Cardiac muscle cell (in vitro differentiated cells and primary cell): ENCODE measurements at regions not wholly inside any gene's neighbourhood (a gene's known extent, or its start where the extent isn't known, plus 50 kb on each side); places are given as distances from the start of the nearest gene placed in this dataset.

Experiments
- DNase-seq, 2 donors: peaks; one replicate each; pipeline versions ENCODE4 v3.0.0 to v3.0.0-alpha.2; 2010 to 2017; ENCODE audit warnings: low read depth in 1 of 2, low spot score in 1 of 2
- H3K27ac ChIP-seq: fragments of 200-600 bp; sonication (generic); 2 replicates; pipeline ENCODE4 v1.5.1; 2016
- H3K27me3 ChIP-seq: fragments of 200-600 bp; sonication (generic); 2 replicates; pipeline ENCODE4 v1.6.0; 2016; ENCODE audit warnings: control low read depth
- H3K36me3 ChIP-seq: fragments of 200-600 bp; sonication (generic); 2 replicates; pipeline ENCODE4 v1.5.1; 2016; ENCODE audit warnings: control low read depth
- H3K4me1 ChIP-seq: fragments of 200-600 bp; sonication (generic); 2 replicates; pipeline ENCODE4 v1.8.1; 2017; ENCODE audit warnings: low read depth, mild to moderate bottlenecking, mixed run types
- H3K4me3 ChIP-seq: fragments of 200-600 bp; sonication (generic); 2 replicates; pipeline ENCODE4 v1.5.1; 2016; ENCODE audit warnings: mild to moderate bottlenecking
- H3K9me3 ChIP-seq: fragments of 200-600 bp; sonication (generic); 2 replicates; pipeline ENCODE4 v1.5.1; 2017; ENCODE audit warnings: low read depth, mild to moderate bottlenecking, control low read depth
- CTCF ChIP-seq: IDR thresholded peaks from 2 replicates; pipeline ENCODE4 v1.5.1; 2012; ENCODE audit warnings: low read depth, mild to moderate bottlenecking, low read length

- H3K4me3 ChIP-seq, result no peak overlapping the region
- no peaks in the 10 kb centered on the region for H3K36me3 ChIP-seq
- H3K4me1 ChIP-seq, result no peaks in the 10 kb centered on the region
- no peak for DNase-seq
- no peaks in the 10 kb centered on the region for H3K9me3 ChIP-seq
- H3K27me3 ChIP-seq, result no peaks in the 10 kb centered on the region
- H3K27ac ChIP-seq, result no peak overlapping the region
- no peak for TF ChIP-seq CTCF
Measured at GRCh38 chr12:34348836-34349672, 326.8 kb downstream of the ALG10 start.

DNA sequence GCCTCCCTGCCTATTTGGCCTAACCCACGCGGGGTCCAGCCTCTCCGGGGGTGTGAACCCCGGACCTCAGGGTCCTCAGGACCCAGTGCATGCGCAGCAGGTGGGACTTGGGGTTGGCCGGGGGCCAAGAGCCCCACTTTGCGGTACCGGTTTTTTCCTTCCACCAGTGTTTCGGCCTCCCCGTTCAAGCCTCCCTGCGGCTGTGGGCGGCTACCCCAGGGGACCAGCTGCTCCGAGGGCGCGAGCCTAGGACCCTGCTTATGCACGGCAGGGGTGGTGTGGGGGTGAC lies 327.3 kb downstream of the ALG10 start:
- Histone ChIP-seq H3K4me1 (no peaks in the 10 kb centered on the region), H3K27me3 (no peaks in the 10 kb centered on the region), H3K36me3 (no peaks in the 10 kb centered on the region), H3K4me3 (no peak overlapping the region), H3K9me3 (no peaks in the 10 kb centered on the region), H3K27ac (no peak overlapping the region)
- DNase-seq, result no peak
- TF ChIP-seq CTCF, result no peak

GRCh38 chr12:34350092-34351041 lies 328.1 kb downstream of the ALG10 start:
- Histone ChIP-seq H3K27ac (no peak overlapping the region), H3K4me1 (no peaks in the 10 kb centered on the region), H3K4me3 (no peak overlapping the region), H3K36me3 (no peaks in the 10 kb centered on the region), H3K9me3 (no peaks in the 10 kb centered on the region), H3K27me3 (no peaks in the 10 kb centered on the region)
- DNase-seq, result no peak
- no peak for TF ChIP-seq CTCF

DNA sequence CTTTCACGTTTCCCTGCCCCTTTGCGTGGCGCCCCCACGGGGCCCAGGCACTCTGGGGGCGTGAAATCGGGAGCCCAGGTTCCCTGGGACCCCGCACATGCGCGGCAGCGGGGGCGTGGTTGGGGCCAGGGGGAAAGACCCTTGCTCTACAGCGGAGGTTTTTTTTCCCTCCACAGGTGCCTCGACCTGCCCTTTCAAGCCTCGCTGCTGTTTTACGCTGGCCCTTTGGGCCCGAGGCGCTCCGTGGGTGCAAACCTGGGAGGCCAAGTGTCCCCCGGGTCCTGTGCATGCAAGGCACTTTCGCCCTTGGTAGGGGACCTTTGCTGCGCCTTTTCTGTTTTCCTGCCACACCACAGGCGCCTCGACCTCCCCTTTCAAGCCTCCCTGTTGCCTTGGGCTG lies 329.8 kb downstream of the ALG10 start:
- Histone ChIP-seq H3K27ac (no peak overlapping the region), H3K4me1 (no peaks in the 10 kb centered on the region), H3K9me3 (no peaks in the 10 kb centered on the region), H3K36me3 (no peaks in the 10 kb centered on the region), H3K4me3 (no peak overlapping the region), H3K27me3 (no peaks in the 10 kb centered on the region)
- no peak for DNase-seq
- no peak for TF ChIP-seq CTCF

- H3K4me1 ChIP-seq, result no peaks in the 10 kb centered on the region
- no peaks in the 10 kb centered on the region for H3K9me3 ChIP-seq
- TF ChIP-seq CTCF, result no peak
- no peak overlapping the region for H3K27ac ChIP-seq
- no peaks in the 10 kb centered on the region for H3K36me3 ChIP-seq
- H3K27me3 ChIP-seq, result no peaks in the 10 kb centered on the region
- no peak overlapping the region for H3K4me3 ChIP-seq
- DNase-seq, result no peak
Measured at GRCh38 chr12:34354239-34355200, 332.2 kb downstream of the ALG10 start.
